HepG2 (cell line): ENCODE measurements at regions not wholly inside any gene's neighbourhood (a gene's known extent, or its start where the extent isn't known, plus 50 kb on each side); places are given as distances from the start of the nearest gene placed in this dataset.

Experiments
- ATAC-seq: fragments of 200-7000 bp; cut with Tn5 transposase; 3 replicates; pipeline ENCODE4 v1.9.1; 2020; ENCODE audit warnings: mild to moderate bottlenecking, moderate library complexity
- BruUV-seq: library from RNA; stranded (reverse); fragments of 400-500 nt; replicated peaks from 2 replicates; lab custom pipeline; 2021; lab: Mats Ljungman, UMichigan
- CTCF ChIA-PET: fragments of 300-600 bp; formaldehyde crosslinking; extraction: SDS; loops from one replicate; lab custom pipeline; 2021; ENCODE audit warnings: low total read pairs, inconsistent platforms, low intra/inter-chr PET ratio; lab: Yijun Ruan, JAX
- POLR2A ChIA-PET: fragments of 350-600 bp; sonication (Branson Sonifier 250); formaldehyde crosslinking; loops from one replicate; lab custom pipeline; 2020; ENCODE audit warnings: antibody characterized with exemption, inconsistent platforms; lab: Yijun Ruan, JAX
- DNase-seq: peaks from one replicate; pipeline ENCODE4 v3.0.0-alpha.2; 2015; ENCODE audit warnings: low spot score
- FAIRE-seq: peaks from 3 replicates; lab custom pipeline; 2011; peaks lifted over from hg19 to GRCh38; lab: Jason Lieb, UNC
- H2AFZ ChIP-seq: one replicate; pipeline ENCODE4 v1.6.1; 2011; ENCODE audit warnings: low read length, inconsistent platforms
- H3K27ac ChIP-seq: fragments of 300-600 bp; 3 replicates; pipeline ENCODE4 v1.8.0; 2011; ENCODE audit warnings: mixed run types, mild to moderate bottlenecking, mixed read lengths, low read length, inconsistent platforms; ENCODE audit not compliant: insufficient read depth; ENCODE audit errors: extremely low read length
- H3K27me3 ChIP-seq, 2 experiments: fragments of 200-600 bp in 1 of 2; 2 replicates in 1 of 2; 3 replicates in 1 of 2; pipeline versions ENCODE4 v1.6.0 to v1.8.0; 2011; ENCODE audit warnings: low read length in 2 of 2, mild to moderate bottlenecking in 2 of 2, moderate library complexity in 2 of 2, inconsistent platforms in 1 of 2; ENCODE audit not compliant: insufficient read depth in 2 of 2, control insufficient read depth in 1 of 2
- H3K36me3 ChIP-seq, 2 experiments: fragments of 200-600 bp in 1 of 2; replicated peaks in 1 of 2; 2 replicates in 1 of 2; 3 replicates in 1 of 2; pipeline versions ENCODE4 v1.5.1 to v1.8.0; 2011; ENCODE audit warnings: low read length in 2 of 2, inconsistent platforms in 1 of 2; ENCODE audit not compliant: insufficient read depth in 2 of 2, control insufficient read depth in 1 of 2
- H3K4me1 ChIP-seq: 2 replicates; pipeline ENCODE4 v1.5.1; 2012; ENCODE audit warnings: low read length, inconsistent platforms; ENCODE audit not compliant: insufficient read depth
- H3K4me2 ChIP-seq: 2 replicates; pipeline ENCODE4 v1.6.0; 2011; ENCODE audit warnings: low read depth, low read length, inconsistent platforms
- H3K4me3 ChIP-seq, 3 experiments: fragments of 200-600 bp in 1 of 3; sonication (generic), shearing (Covaris generic) in 1 of 3; replicated peaks in 1 of 3; 2 replicates each; pipeline ENCODE4 v1.5.1; 2011 to 2016; ENCODE audit warnings: low read length in 3 of 3, inconsistent platforms in 2 of 3, low read depth in 2 of 3, mild to moderate bottlenecking in 2 of 3, control low read depth in 1 of 3, mixed read lengths in 1 of 3; ENCODE audit not compliant: insufficient read depth in 1 of 3
- H3K79me2 ChIP-seq: one replicate; pipeline ENCODE4 v1.6.1; 2011; ENCODE audit warnings: low read length, inconsistent platforms; ENCODE audit not compliant: insufficient read depth
- H3K9ac ChIP-seq: 2 replicates; pipeline ENCODE4 v1.6.0; 2011; ENCODE audit warnings: mild to moderate bottlenecking, low read depth, low read length, inconsistent platforms; ENCODE audit not compliant: insufficient read depth
- H3K9me3 ChIP-seq: 2 replicates; pipeline ENCODE4 v1.5.1; 2012; ENCODE audit warnings: mild to moderate bottlenecking, low read length
- H4K20me1 ChIP-seq: 2 replicates; pipeline ENCODE4 v1.6.0; 2011; ENCODE audit warnings: inconsistent platforms, mild to moderate bottlenecking, low read length, moderate library complexity; ENCODE audit not compliant: insufficient read depth
- ATAD3A ChIP-seq: sonication (generic); formaldehyde crosslinking; IDR thresholded peaks from 2 replicates; pipeline ENCODE4 v1.4.0; 2020; ENCODE audit warnings: missing genetic modification reagents
- ATF7 ChIP-seq, 2 experiments: fragments of 450-650 bp in 1 of 2; sonication (generic) in 1 of 2; formaldehyde crosslinking in 1 of 2; IDR thresholded peaks; 2 replicates each; pipeline versions ENCODE4 v1.4.0 to v1.6.1; 2016 to 2020; ENCODE audit warnings: antibody characterized with exemption in 1 of 2, mild to moderate bottlenecking in 1 of 2, missing genetic modification reagents in 1 of 2
- EZH2 ChIP-seq: conservative IDR thresholded peaks from 2 replicates; pipeline ENCODE4 v1.6.1; 2012; ENCODE audit warnings: mild to moderate bottlenecking, low read depth, low read length, moderate library complexity
- HDAC1 ChIP-seq: sonication (generic); formaldehyde crosslinking; IDR thresholded peaks from 2 replicates; pipeline ENCODE4 v1.5.1; 2020; ENCODE audit warnings: mild to moderate bottlenecking, missing genetic modification reagents
- HINFP ChIP-seq: sonication (generic); formaldehyde crosslinking; IDR thresholded peaks from 2 replicates; pipeline ENCODE4 v1.4.0; 2020; ENCODE audit warnings: low read depth, mild to moderate bottlenecking, missing genetic modification reagents
- HNRNPK ChIP-seq: fragments of 200-400 bp; formaldehyde crosslinking; IDR thresholded peaks from 2 replicates; pipeline ENCODE4 v1.6.1; 2018; ENCODE audit warnings: low read length, low read depth, moderate library complexity, mild to moderate bottlenecking; ENCODE audit not compliant: poor library complexity, severe bottlenecking
- MAFF ChIP-seq: IDR thresholded peaks from 2 replicates; pipeline ENCODE4 v1.6.1; 2011; ENCODE audit warnings: low read depth, low read length, improper control_type of control experiment
- MAFK ChIP-seq, 2 experiments: IDR thresholded peaks in 1 of 2; conservative IDR thresholded peaks in 1 of 2; 2 replicates each; pipeline ENCODE4 v1.6.1; 2011; ENCODE audit warnings: improper control_type of control experiment in 2 of 2, low read length in 2 of 2
- NFAT5 ChIP-seq: sonication (generic); formaldehyde crosslinking; IDR thresholded peaks from 2 replicates; pipeline ENCODE4 v1.4.0; 2020; ENCODE audit warnings: missing genetic modification reagents
- PATZ1 ChIP-seq: sonication (generic); formaldehyde crosslinking; IDR thresholded peaks from 2 replicates; pipeline ENCODE4 v1.4.0; 2020; ENCODE audit warnings: missing genetic modification reagents
- RAD21 ChIP-seq: fragments of 450-650 bp; formaldehyde crosslinking; IDR thresholded peaks from 2 replicates; pipeline ENCODE4 v1.5.0; 2020; ENCODE audit warnings: mild to moderate bottlenecking
- TAF15 ChIP-seq: fragments of 200-400 bp; formaldehyde crosslinking; IDR thresholded peaks from one replicate; pipeline ENCODE4 v1.6.1; 2018; ENCODE audit warnings: mild to moderate bottlenecking, low read depth, low read length; ENCODE audit not compliant: poor library complexity, severe bottlenecking
- ZBTB1 ChIP-seq: sonication (generic); formaldehyde crosslinking; IDR thresholded peaks from 2 replicates; pipeline ENCODE4 v1.4.0; 2020; ENCODE audit warnings: missing genetic modification reagents, borderline replicate concordance
- ZSCAN21 ChIP-seq: sonication (generic); formaldehyde crosslinking; IDR thresholded peaks from 2 replicates; pipeline ENCODE4 v1.8.0; 2022; ENCODE audit warnings: mild to moderate bottlenecking, missing genetic modification reagents, moderate library complexity, borderline replicate concordance
- WGBS: methylation state at CpG from one replicate; pipeline ENCODE4 v1.1.6; 2017; ENCODE audit warnings: low lambda C conversion rate; 5-methylcytosine and 5-hydroxymethylcytosine counted together
- in situ Hi-C: cut with HindIII; loops from 2 replicates; pipeline ENCODE4 v1.10.0; 2017; ENCODE audit warnings: low pct_unique_long_range_greater_than_20kb; ENCODE audit not compliant: extremely low pct_ligation_motif_present
- intact Hi-C: fragments of 100-400 bp; cut with micrococcal nuclease; formaldehyde crosslinking; loops from one replicate; pipeline ENCODE4 v1.10.0; 2022; ENCODE audit not compliant: unreplicated experiment
- TF ChIP-seq, protein P1 (sequence below): sonication (generic); formaldehyde crosslinking; IDR thresholded peaks from 2 replicates; pipeline ENCODE4 v1.4.0; 2020; ENCODE audit warnings: missing genetic modification reagents

DNA sequence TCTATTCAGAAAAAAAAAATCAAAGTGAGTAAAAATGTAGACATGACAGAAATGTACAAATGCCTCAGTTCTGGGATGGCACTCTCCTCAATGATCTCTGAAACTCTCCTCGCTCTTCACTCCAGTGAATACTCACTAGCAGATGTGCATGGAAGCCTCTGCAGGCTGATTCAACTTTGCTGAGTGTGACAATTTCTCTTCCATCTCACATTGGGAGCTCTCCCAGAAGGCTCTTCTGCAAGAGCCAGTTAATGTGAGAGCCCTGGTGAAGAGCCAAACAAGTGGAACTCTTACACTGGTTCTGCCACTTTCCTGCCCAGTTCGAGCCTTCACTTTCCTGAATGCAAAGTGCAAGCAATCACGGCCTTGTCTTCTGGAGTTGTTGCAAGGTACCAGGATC, 147.1 kb upstream of the IRX6 start:
- CTCF ChIA-PET, result no interaction called here
- TF ChIP-seq HDAC1 (no peak), ATAD3A (CRISPR knock-in tag) (no peak), ATF7 (IDR thresholded peaks at IDR 0.05) (no peak), ATF7 (CRISPR knock-in tag; IDR thresholded peaks at IDR 0.05) (no peak), ZSCAN21 (CRISPR knock-in tag) (no peak), MAFK (conservative IDR thresholded peaks at IDR 0.05 in 1 of 2, IDR thresholded peaks at IDR 0.05 in 1 of 2; ENCODE audit: low read length in 2 of 2) (peak; percentile 56 to 75), HNRNPK (no peak), NFAT5 (CRISPR knock-in tag) (no peak), EZH2 (no peak), HINFP (CRISPR knock-in tag) (no peak), RAD21 (no peak), MAFF (0 out of 2 replicates have a peak, but pooled peaks have one; percentile 20), PATZ1 (no peak), TAF15 (no peak), ZBTB1 (CRISPR knock-in tag) (no peak)
- TF ChIP-seq, protein P1, sequence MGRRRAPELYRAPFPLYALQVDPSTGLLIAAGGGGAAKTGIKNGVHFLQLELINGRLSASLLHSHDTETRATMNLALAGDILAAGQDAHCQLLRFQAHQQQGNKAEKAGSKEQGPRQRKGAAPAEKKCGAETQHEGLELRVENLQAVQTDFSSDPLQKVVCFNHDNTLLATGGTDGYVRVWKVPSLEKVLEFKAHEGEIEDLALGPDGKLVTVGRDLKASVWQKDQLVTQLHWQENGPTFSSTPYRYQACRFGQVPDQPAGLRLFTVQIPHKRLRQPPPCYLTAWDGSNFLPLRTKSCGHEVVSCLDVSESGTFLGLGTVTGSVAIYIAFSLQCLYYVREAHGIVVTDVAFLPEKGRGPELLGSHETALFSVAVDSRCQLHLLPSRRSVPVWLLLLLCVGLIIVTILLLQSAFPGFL (CRISPR knock-in tag), result no peak

More for the DNA sequence above, 147.1 kb upstream of the IRX6 start:
- DNase-seq (no peak), ATAC-seq (no peak), FAIRE-seq (no peak)
- H3K79me2 ChIP-seq, result no peaks in the 10 kb centered on the region
- no TSS peak for BruUV-seq
- intact Hi-C loops (no loop called here), in situ Hi-C loops (no loop called here)
- peaks cover 0 to 7% of the 10 kb centered on the region in 2 experiments; a peak in 2 of 5 replicates for H3K27me3 ChIP-seq
- H3K4me1 ChIP-seq, result no peaks in the 10 kb centered on the region
- no peaks in the 10 kb centered on the region for H3K9me3 ChIP-seq
- 0% methylated on average over 3 of the region's 3 CpGs for WGBS
- no peaks in the 10 kb centered on the region for H4K20me1 ChIP-seq
- no peak overlapping the region for H3K4me3 ChIP-seq
- H3K27ac ChIP-seq, result no peak overlapping the region
- H3K4me2 ChIP-seq, result no peak overlapping the region
- H3K9ac ChIP-seq, result no peak overlapping the region
- H2AFZ ChIP-seq, result no peak overlapping the region
- H3K36me3 ChIP-seq, result no peaks in the 10 kb centered on the region
- POLR2A ChIA-PET, result no interaction called here
